ENCODE measurements at regions not wholly inside any gene's neighbourhood (a gene's known extent, or its start where the extent isn't known, plus 50 kb on each side); places are given as distances from the start of the nearest gene placed in this dataset.

DNA sequence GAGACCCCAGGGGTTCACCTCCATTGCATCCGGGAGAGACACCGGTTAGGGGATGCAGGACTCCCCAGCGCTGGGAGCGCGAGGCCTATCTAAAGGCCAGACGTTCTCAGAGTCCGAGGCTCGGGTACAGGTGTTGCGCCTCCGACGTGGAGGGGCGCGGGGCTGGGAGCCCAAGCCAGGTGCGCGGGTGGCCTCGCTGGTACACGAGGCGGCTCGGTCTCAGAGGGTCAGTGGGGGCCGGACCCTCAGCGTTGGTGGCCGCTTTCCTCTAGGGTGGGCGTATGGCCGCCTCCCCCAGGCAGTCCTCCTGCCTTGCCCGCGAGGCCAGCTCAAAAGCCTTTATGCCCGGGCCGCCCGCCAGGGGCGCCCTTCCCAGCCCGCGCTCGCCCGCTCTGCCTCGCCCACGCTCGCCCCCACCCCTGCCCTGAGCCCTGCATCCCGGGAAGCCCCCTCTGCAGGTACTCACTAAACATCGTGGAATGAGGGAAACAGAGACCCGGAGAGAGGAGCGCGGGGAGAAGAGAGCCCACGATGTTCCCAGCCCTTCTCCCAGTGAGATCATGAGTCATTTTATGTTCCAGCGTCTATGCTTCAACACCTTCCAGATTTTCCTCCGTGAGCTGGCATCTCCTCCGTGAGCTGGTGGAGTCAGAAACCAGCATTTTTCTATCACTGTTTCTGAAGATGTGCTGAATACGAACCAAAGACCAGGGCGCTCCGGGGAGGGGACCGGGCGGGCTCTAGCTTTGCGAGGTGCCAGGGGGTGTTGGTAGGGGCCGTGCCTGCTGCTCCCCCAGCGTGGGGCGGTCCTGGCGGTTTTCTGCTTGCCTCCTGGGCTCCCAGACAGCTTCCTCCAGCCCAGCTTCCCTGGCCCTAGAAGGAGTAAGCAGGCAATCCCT, 73.8 kb downstream of the DIO3 start (continued):
- TF ChIP-seq, protein P1, sequence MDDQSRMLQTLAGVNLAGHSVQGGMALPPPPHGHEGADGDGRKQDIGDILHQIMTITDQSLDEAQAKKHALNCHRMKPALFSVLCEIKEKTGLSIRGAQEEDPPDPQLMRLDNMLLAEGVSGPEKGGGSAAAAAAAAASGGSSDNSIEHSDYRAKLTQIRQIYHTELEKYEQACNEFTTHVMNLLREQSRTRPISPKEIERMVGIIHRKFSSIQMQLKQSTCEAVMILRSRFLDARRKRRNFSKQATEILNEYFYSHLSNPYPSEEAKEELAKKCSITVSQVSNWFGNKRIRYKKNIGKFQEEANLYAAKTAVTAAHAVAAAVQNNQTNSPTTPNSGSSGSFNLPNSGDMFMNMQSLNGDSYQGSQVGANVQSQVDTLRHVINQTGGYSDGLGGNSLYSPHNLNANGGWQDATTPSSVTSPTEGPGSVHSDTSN (IDR thresholded peaks at IDR 0.05), result no peak
- no peak for TF ChIP-seq MAFK (IDR thresholded peaks at IDR 0.05; ENCODE audit: partially characterized antibody)
- TF ChIP-seq, protein P2, sequence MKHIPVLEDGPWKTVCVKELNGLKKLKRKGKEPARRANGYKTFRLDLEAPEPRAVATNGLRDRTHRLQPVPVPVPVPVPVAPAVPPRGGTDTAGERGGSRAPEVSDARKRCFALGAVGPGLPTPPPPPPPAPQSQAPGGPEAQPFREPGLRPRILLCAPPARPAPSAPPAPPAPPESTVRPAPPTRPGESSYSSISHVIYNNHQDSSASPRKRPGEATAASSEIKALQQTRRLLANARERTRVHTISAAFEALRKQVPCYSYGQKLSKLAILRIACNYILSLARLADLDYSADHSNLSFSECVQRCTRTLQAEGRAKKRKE (CRISPR knock-in tag; IDR thresholded peaks at IDR 0.05; ENCODE audit: low read depth), result no peak

GRCh38 chr14:101635749-101636560, 74.7 kb downstream of the DIO3 start:
- Histone ChIP-seq H3K4me3 (no peak overlapping the region), H3K4me1 (no peaks in the 10 kb centered on the region), H3K9me3 (no peaks in the 10 kb centered on the region), H3K4me2 (no peak overlapping the region), H3K27ac (no peak overlapping the region)
- WGBS (ENCODE audit: missing lambda C conversion rate), result 75% methylated on average over 16 of the region's 18 CpGs
- ChIA-PET CTCF (interaction anchor here (0.6 to 3.0 kb wide), 5 partner anchors 28 to 926 kb away, joined by 3 to 9 read pairs (median 3); no protein-coding TSS in a partner anchor), POLR2A (no interaction called here)
- TF ChIP-seq POLR2A (IDR thresholded peaks at IDR 0.05; ENCODE audit: low read length) (no peak), CHD4 (IDR thresholded peaks at IDR 0.05; ENCODE audit: borderline replicate concordance) (no peak), NPAS2 (CRISPR knock-in tag; IDR thresholded peaks at IDR 0.05; ENCODE audit: borderline replicate concordance) (no peak), CEBPB (IDR thresholded peaks at IDR 0.05) (no peak), TFCP2L1 (CRISPR knock-in tag; IDR thresholded peaks at IDR 0.05) (no peak), HEYL (CRISPR knock-in tag; IDR thresholded peaks at IDR 0.05) (no peak), RAD21 (conservative IDR thresholded peaks at IDR 0.05 in 1 of 2, IDR thresholded peaks at IDR 0.05 in 1 of 2) (no peak), NR3C1 (IDR thresholded peaks at IDR 0.05) (no peak), EHMT2 (IDR thresholded peaks at IDR 0.05; ENCODE audit: low read depth) (no peak), RCOR1 (IDR thresholded peaks at IDR 0.05; ENCODE audit: low read depth, low read length) (no peak), HES2 (IDR thresholded peaks at IDR 0.05) (no peak), GATA3 (IDR thresholded peaks at IDR 0.05; ENCODE audit: borderline replicate concordance) (no peak)
- TF ChIP-seq, protein P3, sequence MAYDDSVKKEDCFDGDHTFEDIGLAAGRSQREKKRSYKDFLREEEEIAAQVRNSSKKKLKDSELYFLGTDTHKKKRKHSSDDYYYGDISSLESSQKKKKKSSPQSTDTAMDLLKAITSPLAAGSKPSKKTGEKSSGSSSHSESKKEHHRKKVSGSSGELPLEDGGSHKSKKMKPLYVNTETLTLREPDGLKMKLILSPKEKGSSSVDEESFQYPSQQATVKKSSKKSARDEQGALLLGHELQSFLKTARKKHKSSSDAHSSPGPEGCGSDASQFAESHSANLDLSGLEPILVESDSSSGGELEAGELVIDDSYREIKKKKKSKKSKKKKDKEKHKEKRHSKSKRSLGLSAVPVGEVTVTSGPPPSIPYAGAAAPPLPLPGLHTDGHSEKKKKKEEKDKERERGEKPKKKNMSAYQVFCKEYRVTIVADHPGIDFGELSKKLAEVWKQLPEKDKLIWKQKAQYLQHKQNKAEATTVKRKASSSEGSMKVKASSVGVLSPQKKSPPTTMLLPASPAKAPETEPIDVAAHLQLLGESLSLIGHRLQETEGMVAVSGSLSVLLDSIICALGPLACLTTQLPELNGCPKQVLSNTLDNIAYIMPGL (CRISPR knock-in tag; IDR thresholded peaks at IDR 0.05; ENCODE audit: borderline replicate concordance), result no peak
- TF ChIP-seq, protein P4, sequence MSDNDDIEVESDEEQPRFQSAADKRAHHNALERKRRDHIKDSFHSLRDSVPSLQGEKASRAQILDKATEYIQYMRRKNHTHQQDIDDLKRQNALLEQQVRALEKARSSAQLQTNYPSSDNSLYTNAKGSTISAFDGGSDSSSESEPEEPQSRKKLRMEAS (IDR thresholded peaks at IDR 0.05), result no peak
- DNase-seq (ENCODE audit: low read depth in 1 of 2, low spot score in 1 of 2) (no peak), FAIRE-seq (no peak), ATAC-seq (peak; percentile 56 to 65; a peak in 3 of 6 replicates)

DNA sequence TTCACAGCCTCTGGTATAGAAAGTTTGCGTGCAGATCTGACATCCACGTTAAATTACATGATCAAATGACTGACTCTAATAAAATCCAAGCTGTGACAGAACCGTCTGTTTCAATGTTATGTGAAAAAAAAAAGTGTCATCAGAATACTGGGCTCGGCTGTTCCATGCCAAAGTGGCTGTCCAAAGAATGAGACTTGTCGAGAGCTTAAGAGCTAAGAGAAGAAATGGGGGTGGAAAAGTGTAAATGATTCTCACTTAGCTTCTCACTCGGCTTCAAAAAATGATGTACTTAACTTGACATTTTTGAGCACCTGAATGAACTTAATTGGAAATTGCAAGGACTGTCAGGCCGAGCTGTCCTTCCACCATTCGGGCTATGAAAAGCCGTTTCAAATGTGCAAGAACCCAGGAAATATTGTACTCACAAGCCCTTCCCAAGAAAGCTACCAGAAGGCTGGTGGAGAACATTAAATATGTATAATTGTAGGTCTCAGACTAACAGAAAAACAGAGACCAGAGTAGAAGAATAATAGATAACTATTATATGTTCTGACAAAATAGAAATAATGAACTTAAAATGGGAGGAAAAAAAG, 78.0 kb downstream of the DIO3 start:
- no peak for ATAC-seq
- Histone ChIP-seq H3K27ac (no peak overlapping the region), H3K4me3 (no peak overlapping the region), H3K9me3 (0 out of 3 replicates have a peak, but pooled peaks cover 5% of the 10 kb centered on the region), H3K4me2 (no peak overlapping the region), H3K4me1 (no peaks in the 10 kb centered on the region)
- ChIA-PET CTCF (interaction anchor here (0.8 to 2.3 kb wide), 5 partner anchors 10 to 739 kb away, joined by 3 to 6 read pairs (median 5); no protein-coding TSS in a partner anchor), POLR2A (no interaction called here)
- FAIRE-seq, result no peak
- no peak for DNase-seq (ENCODE audit: low read depth in 1 of 2, low spot score in 1 of 2)
- 76% methylated on average over 9 of the region's 9 CpGs for WGBS (ENCODE audit: missing lambda C conversion rate)
- no peak for TF ChIP-seq RAD21 (conservative IDR thresholded peaks at IDR 0.05 in 1 of 2, IDR thresholded peaks at IDR 0.05 in 1 of 2)
- TF ChIP-seq JUNB (IDR thresholded peaks at IDR 0.05), result no peak
- no peak for TF ChIP-seq MYC (IDR thresholded peaks at IDR 0.05; ENCODE audit: borderline replicate concordance, low read length)
- TF ChIP-seq, protein P1 (IDR thresholded peaks at IDR 0.05), result no peak
- no peak for TF ChIP-seq JUN (IDR thresholded peaks at IDR 0.05)
- no peak for TF ChIP-seq RARB (CRISPR knock-in tag; IDR thresholded peaks at IDR 0.05)
- no peak for TF ChIP-seq NPAS2 (CRISPR knock-in tag; IDR thresholded peaks at IDR 0.05; ENCODE audit: borderline replicate concordance)
- no peak for TF ChIP-seq CHD2 (IDR thresholded peaks at IDR 0.05; ENCODE audit: low read length, partially characterized antibody)
- TF ChIP-seq RCOR1 (IDR thresholded peaks at IDR 0.05; ENCODE audit: low read depth, low read length), result no peak
- TF ChIP-seq USF2 (IDR thresholded peaks at IDR 0.05), result no peak
